Stimulated activated CD4-positive, alpha-beta T cell treated with anti-CD3 and anti-CD28 coated beads, Interleukin-1b, Interleukin-23, amount 100 ng/mL, for 48 hours (primary cell): ENCODE measurements at regions not wholly inside any gene's neighbourhood (a gene's known extent, or its start where the extent isn't known, plus 50 kb on each side); places are given as distances from the start of the nearest gene placed in this dataset.
"Not testable (repeated sequence)": the region's sequence is repeated elsewhere in the genome, so short reads cannot be mapped to it uniquely, and the experiment has no call there.

Source experiments
- DNase-seq: peaks from one replicate; pipeline ENCODE4 v3.0.0-alpha.2; 2020

- DNase-seq, result no peak
Measured at GRCh38 chr4:111045992-111046391, 423.1 kb upstream of the PITX2 start.

DNA sequence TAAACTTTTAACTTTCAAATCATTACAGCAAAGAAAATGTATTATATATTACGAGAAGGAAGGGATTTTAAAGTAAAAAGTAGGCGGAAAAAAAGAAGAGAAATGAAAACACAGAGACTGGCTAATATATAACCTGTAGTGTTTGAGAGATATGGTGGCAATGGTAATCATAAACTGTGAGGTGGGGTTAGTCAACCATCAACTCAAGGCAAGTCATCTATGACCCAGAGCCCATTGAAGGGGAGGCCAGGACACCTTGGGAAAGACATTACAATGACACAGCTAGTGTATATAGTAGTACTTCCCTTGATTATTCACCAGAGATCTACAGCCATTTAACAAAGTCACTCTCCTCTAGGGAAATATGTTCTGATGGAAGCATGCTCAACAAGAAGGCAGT lies 423.9 kb upstream of the PITX2 start:
- DNase-seq, result no peak

DNA sequence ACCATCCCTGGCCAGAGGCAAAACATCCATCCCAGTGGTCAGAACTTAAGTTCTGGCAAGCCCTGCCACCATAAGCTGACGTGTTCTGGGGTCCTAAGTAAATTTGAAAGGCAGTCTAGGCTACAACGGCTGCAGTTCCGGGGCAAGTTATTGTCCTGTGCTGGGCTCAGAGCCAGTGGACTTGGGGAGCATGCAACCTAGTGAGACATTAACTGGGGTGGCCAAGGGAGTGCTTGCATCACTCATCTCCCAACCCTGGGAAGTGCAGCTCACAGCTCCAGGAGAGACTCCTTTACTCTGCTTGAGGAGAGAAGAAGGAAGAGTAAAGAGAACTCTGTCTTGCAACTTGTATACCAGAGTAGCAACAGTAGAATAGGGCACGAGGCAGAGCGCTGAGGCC lies 425.4 kb upstream of the PITX2 start:
- no peak for DNase-seq

DNA sequence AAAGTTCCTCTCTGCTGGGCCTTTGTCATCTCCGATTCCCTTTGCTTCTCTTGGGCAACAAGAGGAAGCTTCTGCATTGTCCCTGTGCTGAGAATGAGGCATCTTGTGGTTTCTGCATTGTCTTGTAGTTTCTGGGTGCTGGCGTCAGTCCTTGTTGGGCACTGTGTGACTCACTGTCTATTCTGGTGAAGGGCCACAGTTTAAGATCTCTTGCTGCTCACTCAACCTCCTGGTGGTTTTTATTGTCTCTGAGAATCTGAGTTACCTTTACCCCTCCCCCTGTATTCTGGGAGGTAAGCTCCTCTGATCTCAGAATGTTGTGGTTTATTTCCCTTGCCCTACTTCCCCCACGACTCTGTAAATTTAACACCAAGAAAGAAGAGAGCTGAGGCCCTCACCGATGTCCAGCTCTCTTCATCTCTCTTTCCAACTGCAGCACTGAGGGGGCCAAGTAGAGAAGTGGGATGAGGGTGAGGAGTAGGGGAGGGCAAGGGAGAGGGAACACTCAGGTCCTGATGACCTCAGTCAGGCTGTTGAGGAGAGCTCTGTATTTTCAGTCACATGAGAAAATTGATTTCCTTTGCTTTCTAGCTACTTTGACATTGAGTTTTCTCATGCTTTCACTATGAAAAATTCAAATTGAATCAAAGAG lies 441.6 kb upstream of the PITX2 start:
- DNase-seq, result no peak

- no peak for DNase-seq
Measured at GRCh38 chr4:111066001-111066400, 443.1 kb upstream of the PITX2 start.

- no peak for DNase-seq
Measured at GRCh38 chr4:111066447-111066846, 443.6 kb upstream of the PITX2 start.

DNA sequence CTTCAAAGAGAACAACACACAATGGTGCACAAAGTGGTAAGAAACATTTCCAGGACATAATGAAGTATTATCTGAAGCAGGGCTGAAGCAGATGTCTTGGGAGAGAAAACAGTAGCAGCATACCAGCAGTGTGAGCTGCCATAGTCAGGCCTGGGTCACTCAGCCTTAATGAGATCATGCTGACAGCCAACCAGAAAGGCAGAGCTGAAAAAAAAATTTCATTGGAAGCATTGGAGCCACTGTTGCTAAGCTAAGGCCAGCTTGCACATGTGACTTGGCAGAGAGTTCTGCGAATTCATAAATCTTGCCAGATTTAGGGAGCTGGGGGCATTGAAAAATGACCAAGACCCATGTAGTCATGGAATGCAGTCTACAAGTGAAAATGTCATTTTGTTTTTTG lies 444.0 kb upstream of the PITX2 start:
- DNase-seq, result no peak

GRCh38 chr4:111068883-111069282 lies 446.0 kb upstream of the PITX2 start:
- no peak for DNase-seq

GRCh38 chr4:111070390-111070789 lies 447.5 kb upstream of the PITX2 start:
- no peak for DNase-seq

DNA sequence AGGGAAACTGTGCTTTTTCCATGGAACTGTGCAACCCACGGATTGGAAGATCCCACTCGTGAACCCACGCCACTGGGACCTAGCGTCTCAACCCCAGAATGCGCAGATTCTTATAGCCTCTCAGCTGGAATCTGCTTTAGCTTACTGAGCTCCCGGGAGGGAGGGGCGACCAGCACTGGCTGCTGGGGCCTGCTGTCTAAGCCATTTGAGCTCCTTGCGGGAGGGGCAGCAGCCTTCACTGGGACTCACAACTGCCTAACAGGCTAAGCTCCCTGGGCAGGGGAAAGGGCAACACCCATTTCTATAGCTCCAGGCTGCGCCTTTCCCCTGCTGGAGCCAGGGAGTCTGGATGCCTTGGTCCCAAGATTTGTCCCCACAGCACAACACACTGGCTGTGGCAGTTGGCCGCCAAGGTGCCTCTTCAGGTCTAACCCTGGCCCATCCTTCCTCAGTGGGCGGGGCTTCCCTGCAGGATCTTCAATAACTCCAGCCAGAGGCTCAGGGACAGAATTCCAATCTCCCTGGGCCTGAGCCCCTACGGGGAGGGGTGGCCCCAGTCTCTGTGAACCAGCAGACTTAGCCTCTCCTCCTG lies 451.7 kb upstream of the PITX2 start:
- no peak for DNase-seq

- not testable (repeated sequence) for DNase-seq
Measured at GRCh38 chr4:111076299-111076698, 453.4 kb upstream of the PITX2 start.

DNA sequence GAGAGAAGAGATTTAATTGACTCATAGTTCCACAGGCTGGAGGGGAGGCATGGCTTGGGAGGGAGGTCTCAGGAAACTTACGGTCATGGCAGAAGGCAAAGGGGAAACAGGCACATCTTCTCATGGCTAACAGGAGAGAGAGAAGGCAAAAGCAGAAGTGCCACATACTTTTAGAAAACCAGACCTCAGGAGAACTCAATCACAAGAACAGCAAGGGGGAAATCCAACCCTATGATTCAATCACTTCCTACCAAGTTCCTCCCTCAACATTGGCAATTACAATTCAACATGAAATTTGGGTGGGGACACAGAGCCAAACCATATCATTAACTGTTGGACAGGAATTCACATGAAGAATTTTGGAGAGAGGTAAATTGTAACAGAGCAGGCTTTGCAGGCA lies 485.3 kb upstream of the PITX2 start:
- DNase-seq, result no peak

DNA sequence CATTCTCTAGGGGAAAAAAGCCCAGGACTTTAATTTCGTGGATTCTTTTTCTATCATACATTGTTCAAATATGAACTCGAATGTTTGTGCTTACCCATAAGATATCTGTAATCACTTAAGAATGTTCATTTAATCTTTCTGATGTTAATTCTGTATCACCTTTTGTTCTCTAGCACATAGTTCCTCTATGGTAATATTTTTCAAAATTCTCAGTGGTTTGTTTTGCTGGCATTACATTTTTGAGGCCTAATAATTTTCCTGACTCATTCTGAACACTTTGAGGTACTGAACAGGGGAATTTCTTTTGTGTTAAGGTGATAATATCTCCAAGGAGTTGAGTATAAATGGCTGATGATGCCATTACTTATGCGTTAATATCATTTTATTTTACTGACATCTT lies 490.7 kb upstream of the PITX2 start:
- DNase-seq, result no peak

GRCh38 chr4:111115881-111116280 lies 493.0 kb upstream of the PITX2 start:
- DNase-seq, result no peak

DNA sequence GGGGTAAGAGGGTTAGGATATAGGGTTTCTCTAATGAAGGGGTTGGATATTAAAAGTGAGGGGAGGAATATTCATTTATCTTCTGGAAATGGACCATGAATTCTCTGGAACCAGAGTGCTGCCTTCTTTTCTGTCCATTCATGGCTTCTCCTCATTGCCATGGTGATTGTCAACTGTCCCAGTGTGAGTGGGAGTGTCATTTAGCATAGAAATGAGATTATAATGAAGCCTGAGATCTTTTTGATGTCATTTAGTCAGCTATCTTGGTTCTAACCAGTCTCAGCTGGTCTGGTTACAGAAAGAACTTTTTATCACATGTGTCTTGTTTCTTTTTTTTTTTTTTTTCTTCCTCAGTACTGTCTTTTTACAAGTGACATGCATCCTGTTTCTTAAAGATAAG lies 497.3 kb upstream of the PITX2 start:
- DNase-seq, result no peak

DNA sequence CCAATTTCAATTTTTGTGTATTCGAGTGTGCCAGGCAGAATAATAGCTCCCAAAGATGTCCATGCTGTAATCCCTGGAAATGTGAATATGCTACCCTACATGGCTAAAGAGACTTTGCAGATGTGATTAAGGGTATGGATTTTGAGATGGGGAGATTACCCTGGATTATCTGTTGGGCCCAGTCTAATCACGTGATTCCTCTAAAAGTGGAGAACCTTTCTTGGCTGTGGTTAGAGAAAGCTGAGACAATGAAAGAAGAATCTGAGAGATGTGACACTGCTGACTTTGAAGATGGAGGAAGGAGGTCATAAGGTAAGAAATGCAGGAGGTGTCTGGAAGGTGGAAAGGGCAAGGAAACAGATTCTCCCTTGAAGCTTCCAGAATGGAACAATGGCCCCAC lies 503.5 kb upstream of the PITX2 start:
- DNase-seq, result no peak

DNA sequence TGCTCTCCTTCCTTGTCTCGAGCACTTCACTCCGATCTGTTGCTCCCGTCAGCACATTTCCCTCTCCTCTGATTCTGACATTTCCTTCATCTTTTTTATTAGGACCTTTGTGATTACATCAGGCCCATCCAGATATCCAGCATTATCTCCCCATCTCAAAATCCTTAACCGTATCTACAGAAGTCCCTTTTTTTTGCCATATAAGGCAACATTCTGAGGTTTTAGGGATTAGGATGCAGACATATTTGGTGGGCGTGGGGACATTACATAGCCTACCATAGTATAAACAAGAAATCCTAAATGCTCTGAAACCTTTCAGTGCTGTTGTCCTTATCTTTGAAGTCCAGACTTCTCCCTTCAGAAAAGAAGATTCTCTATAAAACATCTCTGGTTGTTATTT lies 505.0 kb upstream of the PITX2 start:
- DNase-seq, result no peak

DNA sequence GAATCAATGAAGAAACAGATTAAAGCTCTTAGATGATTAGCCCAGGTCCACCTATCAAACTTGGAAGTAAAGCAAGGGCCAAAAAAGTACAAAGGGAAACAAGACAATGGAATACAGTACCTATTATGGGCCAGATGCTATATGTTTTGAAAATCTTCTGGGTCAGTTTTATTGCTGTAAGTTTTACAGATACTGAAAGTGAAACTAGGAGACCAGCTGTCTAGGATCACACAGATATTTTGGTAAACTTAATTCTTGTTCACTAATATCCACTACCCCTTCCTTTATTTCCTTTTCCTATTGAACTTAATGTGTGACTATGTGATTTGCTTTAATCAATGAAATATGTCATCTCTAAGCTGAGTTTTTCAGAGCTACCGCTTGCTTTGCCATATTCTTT lies 505.4 kb upstream of the PITX2 start:
- DNase-seq, result no peak

DNA sequence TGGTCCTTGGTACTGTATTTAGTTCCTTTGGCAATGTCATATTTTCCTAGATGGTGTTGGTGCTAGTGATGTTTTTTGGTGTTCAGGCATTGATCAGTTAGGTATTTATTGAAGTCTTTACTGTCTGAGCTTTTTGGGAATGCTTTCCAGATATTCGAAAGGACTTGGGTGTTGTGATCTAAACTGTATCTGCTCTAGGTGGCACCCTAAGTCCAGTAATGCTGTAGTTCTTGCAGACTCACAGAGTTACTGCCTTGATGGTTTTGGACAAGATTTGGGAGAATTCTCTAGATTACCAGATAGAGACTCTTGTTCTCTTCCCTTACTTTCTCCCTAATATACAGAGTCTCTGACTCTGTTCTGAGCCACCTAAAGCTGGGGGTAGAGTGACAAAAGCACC lies 513.6 kb upstream of the PITX2 start:
- DNase-seq, result no peak

GRCh38 chr4:111136967-111137366 lies 514.1 kb upstream of the PITX2 start:
- no peak for DNase-seq

DNA sequence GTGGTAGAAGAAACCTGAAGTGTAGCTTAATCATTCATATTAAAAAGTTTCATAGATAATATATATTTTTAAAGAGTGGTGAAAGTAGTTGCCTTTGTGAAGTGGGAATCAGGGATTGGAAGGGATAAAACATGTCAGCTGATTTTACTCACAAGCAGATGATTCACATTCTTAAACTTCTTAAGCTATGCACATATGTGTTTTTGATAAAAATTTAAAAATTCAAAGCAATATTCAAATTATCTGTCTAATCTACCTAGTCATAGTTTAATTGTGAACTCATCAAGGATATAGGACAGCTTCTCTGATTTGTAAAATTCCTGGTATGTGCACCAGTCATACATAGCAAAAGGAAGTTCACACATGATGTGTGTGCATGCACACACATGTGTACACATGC lies 520.6 kb upstream of the PITX2 start:
- no peak for DNase-seq

- DNase-seq, result no peak
Measured at GRCh38 chr4:111154934-111155333, 532.1 kb upstream of the PITX2 start.

GRCh38 chr4:111164556-111164955 lies 541.7 kb upstream of the PITX2 start:
- not testable (repeated sequence) for DNase-seq

DNA sequence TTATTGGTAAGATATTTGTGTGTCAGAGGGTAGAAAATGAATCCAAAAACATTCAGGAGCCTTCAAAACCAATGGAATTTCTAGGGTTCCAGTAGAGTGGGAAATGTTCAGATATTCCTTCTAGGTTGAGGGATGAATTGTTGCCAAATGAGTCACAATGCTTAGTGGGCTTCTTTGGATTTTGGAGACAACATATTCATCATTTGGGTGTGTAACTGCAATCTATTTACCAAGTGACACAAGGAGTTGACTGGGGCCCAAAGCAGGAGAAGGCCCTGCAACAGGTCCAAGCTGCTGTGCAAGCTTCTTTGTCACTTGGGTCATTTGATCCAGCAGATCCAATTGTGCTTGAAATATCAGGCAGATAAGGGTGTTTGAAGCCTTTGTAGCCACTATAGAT lies 551.5 kb upstream of the PITX2 start:
- DNase-seq, result no peak

- DNase-seq, result no peak
Measured at GRCh38 chr4:111178231-111178630, 555.4 kb upstream of the PITX2 start.
